ENCODE measurements at regions not wholly inside any gene's neighbourhood (a gene's known extent, or its start where the extent isn't known, plus 50 kb on each side); places are given as distances from the start of the nearest gene placed in this dataset.

- no peak overlapping the region for H3K4me3 ChIP-seq (ENCODE audit: insufficient read depth, low read depth, low read length)
- no peaks in the 10 kb centered on the region for H3K9me3 ChIP-seq (ENCODE audit: control insufficient read depth, low read length)
- H3K36me3 ChIP-seq (ENCODE audit: control insufficient read depth, insufficient read depth, low read length) = no peaks in the 10 kb centered on the region
- WGBS, 2 experiments = 88 to 91% methylated on average over 10 of the region's 10 CpGs
- H3K27ac ChIP-seq (ENCODE audit: insufficient read depth, low read depth, low read length, poor library complexity, severe bottlenecking) = no peak overlapping the region
- H3K4me1 ChIP-seq (ENCODE audit: control insufficient read depth, insufficient read depth, low read length) = peaks cover 3% of the 10 kb centered on the region
- no peaks in the 10 kb centered on the region for H3K27me3 ChIP-seq (ENCODE audit: control insufficient read depth, insufficient read depth, low read length, poor library complexity, severe bottlenecking)
These were observed 65.4 kb upstream of the HDAC4 start for GRCh38 chr2:239466061-239466754.

GRCh38 chr2:239465017-239466001 lies 64.5 kb upstream of the HDAC4 start:
- Histone ChIP-seq H3K4me3 (ENCODE audit: insufficient read depth, low read depth, low read length) (no peak overlapping the region), H3K4me1 (ENCODE audit: control insufficient read depth, insufficient read depth, low read length) (peaks cover 3% of the 10 kb centered on the region), H3K9me3 (ENCODE audit: control insufficient read depth, low read length) (no peaks in the 10 kb centered on the region), H3K27me3 (ENCODE audit: control insufficient read depth, insufficient read depth, low read length, poor library complexity, severe bottlenecking) (no peaks in the 10 kb centered on the region), H3K36me3 (ENCODE audit: control insufficient read depth, insufficient read depth, low read length) (no peaks in the 10 kb centered on the region), H3K27ac (ENCODE audit: insufficient read depth, low read depth, low read length, poor library complexity, severe bottlenecking) (no peak overlapping the region)
- 90 to 92% methylated on average over 31 of the region's 31 CpGs for WGBS, 2 experiments

GRCh38 chr2:239464166-239465016 lies 63.6 kb upstream of the HDAC4 start:
- H3K4me3 ChIP-seq (ENCODE audit: insufficient read depth, low read depth, low read length) = no peak overlapping the region
- H3K4me1 ChIP-seq (ENCODE audit: control insufficient read depth, insufficient read depth, low read length) = peaks cover 3% of the 10 kb centered on the region
- no peaks in the 10 kb centered on the region for H3K27me3 ChIP-seq (ENCODE audit: control insufficient read depth, insufficient read depth, low read length, poor library complexity, severe bottlenecking)
- no peak overlapping the region for H3K27ac ChIP-seq (ENCODE audit: insufficient read depth, low read depth, low read length, poor library complexity, severe bottlenecking)
- no peaks in the 10 kb centered on the region for H3K9me3 ChIP-seq (ENCODE audit: control insufficient read depth, low read length)
- no peaks in the 10 kb centered on the region for H3K36me3 ChIP-seq (ENCODE audit: control insufficient read depth, insufficient read depth, low read length)
- 94% methylated on average over 21 of the region's 21 CpGs for WGBS, 2 experiments

GRCh38 chr2:239463541-239464165 lies 62.8 kb upstream of the HDAC4 start:
- no peak overlapping the region for H3K4me3 ChIP-seq (ENCODE audit: insufficient read depth, low read depth, low read length)
- peaks cover 3% of the 10 kb centered on the region for H3K4me1 ChIP-seq (ENCODE audit: control insufficient read depth, insufficient read depth, low read length)
- H3K27me3 ChIP-seq (ENCODE audit: control insufficient read depth, insufficient read depth, low read length, poor library complexity, severe bottlenecking) = no peaks in the 10 kb centered on the region
- WGBS, 2 experiments = 94 to 96% methylated on average over 16 of the region's 16 CpGs
- no peaks in the 10 kb centered on the region for H3K36me3 ChIP-seq (ENCODE audit: control insufficient read depth, insufficient read depth, low read length)
- H3K27ac ChIP-seq (ENCODE audit: insufficient read depth, low read depth, low read length, poor library complexity, severe bottlenecking) = no peak overlapping the region
- H3K9me3 ChIP-seq (ENCODE audit: control insufficient read depth, low read length) = no peaks in the 10 kb centered on the region

- H3K4me1 ChIP-seq (ENCODE audit: control insufficient read depth, insufficient read depth, low read length) = peaks cover 3% of the 10 kb centered on the region
- no peaks in the 10 kb centered on the region for H3K36me3 ChIP-seq (ENCODE audit: control insufficient read depth, insufficient read depth, low read length)
- no peaks in the 10 kb centered on the region for H3K9me3 ChIP-seq (ENCODE audit: control insufficient read depth, low read length)
- H3K27ac ChIP-seq (ENCODE audit: insufficient read depth, low read depth, low read length, poor library complexity, severe bottlenecking) = no peak overlapping the region
- H3K4me3 ChIP-seq (ENCODE audit: insufficient read depth, low read depth, low read length) = no peak overlapping the region
- 89 to 91% methylated on average over 19 of the region's 19 CpGs for WGBS, 2 experiments
- no peaks in the 10 kb centered on the region for H3K27me3 ChIP-seq (ENCODE audit: control insufficient read depth, insufficient read depth, low read length, poor library complexity, severe bottlenecking)
These were observed 62.1 kb upstream of the HDAC4 start for GRCh38 chr2:239462671-239463506.

- Histone ChIP-seq H3K27me3 (ENCODE audit: control insufficient read depth, insufficient read depth, low read length, poor library complexity, severe bottlenecking) (no peaks in the 10 kb centered on the region), H3K4me3 (ENCODE audit: insufficient read depth, low read depth, low read length) (no peak overlapping the region), H3K9me3 (ENCODE audit: control insufficient read depth, low read length) (no peaks in the 10 kb centered on the region), H3K36me3 (ENCODE audit: control insufficient read depth, insufficient read depth, low read length) (no peaks in the 10 kb centered on the region), H3K4me1 (ENCODE audit: control insufficient read depth, insufficient read depth, low read length) (peaks cover 3% of the 10 kb centered on the region), H3K27ac (ENCODE audit: insufficient read depth, low read depth, low read length, poor library complexity, severe bottlenecking) (no peak overlapping the region)
- 94 to 96% methylated on average over 7 of the region's 7 CpGs for WGBS, 2 experiments
These were observed 61.3 kb upstream of the HDAC4 start for GRCh38 chr2:239462191-239462515.

- 90 to 92% methylated on average over 19 of the region's 19 CpGs for WGBS, 2 experiments
- Histone ChIP-seq H3K27ac (ENCODE audit: insufficient read depth, low read depth, low read length, poor library complexity, severe bottlenecking) (no peak overlapping the region), H3K9me3 (ENCODE audit: control insufficient read depth, low read length) (no peaks in the 10 kb centered on the region), H3K36me3 (ENCODE audit: control insufficient read depth, insufficient read depth, low read length) (no peaks in the 10 kb centered on the region), H3K4me1 (ENCODE audit: control insufficient read depth, insufficient read depth, low read length) (peaks cover 3% of the 10 kb centered on the region), H3K27me3 (ENCODE audit: control insufficient read depth, insufficient read depth, low read length, poor library complexity, severe bottlenecking) (no peaks in the 10 kb centered on the region), H3K4me3 (ENCODE audit: insufficient read depth, low read depth, low read length) (no peak overlapping the region)
These were observed 60.7 kb upstream of the HDAC4 start for GRCh38 chr2:239461291-239462190.

- WGBS, 2 experiments = 92 to 97% methylated on average over 5 of the region's 5 CpGs
These were observed 60.0 kb upstream of the HDAC4 start for GRCh38 chr2:239460780-239461179.

More at GRCh38 chr2:239460780-239461179, 60.0 kb upstream of the HDAC4 start:
- H3K27me3 ChIP-seq (ENCODE audit: control insufficient read depth, insufficient read depth, low read length, poor library complexity, severe bottlenecking) = no peaks in the 10 kb centered on the region
- H3K27ac ChIP-seq (ENCODE audit: insufficient read depth, low read depth, low read length, poor library complexity, severe bottlenecking) = no peak overlapping the region
- H3K4me3 ChIP-seq (ENCODE audit: insufficient read depth, low read depth, low read length) = no peak overlapping the region
- no peaks in the 10 kb centered on the region for H3K36me3 ChIP-seq (ENCODE audit: control insufficient read depth, insufficient read depth, low read length)
- no peaks in the 10 kb centered on the region for H3K9me3 ChIP-seq (ENCODE audit: control insufficient read depth, low read length)
- peaks cover 3% of the 10 kb centered on the region for H3K4me1 ChIP-seq (ENCODE audit: control insufficient read depth, insufficient read depth, low read length)
